ENCODE measurements at regions not wholly inside any gene's neighbourhood (a gene's known extent, or its start where the extent isn't known, plus 50 kb on each side); places are given as distances from the start of the nearest gene placed in this dataset.

DNA sequence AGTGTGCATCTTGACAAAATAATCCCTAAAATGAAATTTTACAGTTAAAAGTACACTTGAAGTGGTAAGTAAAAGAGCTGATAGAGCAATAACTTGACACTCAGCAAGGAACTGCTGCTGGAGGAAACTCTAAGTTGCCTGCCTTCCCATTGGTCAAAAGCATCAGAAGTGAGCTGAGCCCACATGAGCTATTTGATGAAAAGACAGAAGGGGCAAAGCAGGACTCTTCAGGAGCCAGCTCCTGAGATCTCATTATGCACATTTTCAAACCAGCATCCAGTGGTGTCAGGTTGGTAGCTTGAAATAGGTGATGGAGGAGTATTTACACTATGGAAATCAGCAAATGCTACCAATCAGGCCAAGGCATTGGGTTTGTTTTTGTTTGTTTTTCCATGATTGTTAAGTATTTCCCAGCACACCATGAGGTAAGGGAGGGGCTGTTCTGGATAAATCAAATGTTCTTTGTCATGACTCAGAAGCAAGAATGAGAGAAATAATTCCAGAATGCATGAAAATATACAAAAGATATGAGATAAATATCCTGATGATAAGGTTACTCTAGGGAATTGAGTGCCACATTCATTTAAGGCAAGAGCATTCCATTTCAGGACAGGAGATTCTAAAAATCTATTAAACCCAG, 316.6 kb downstream of the SNX13 start:
- Histone ChIP-seq H3K27me3 (no peaks in the 10 kb centered on the region), H3K4me3 (no peak overlapping the region), H3K4me1 (no peaks in the 10 kb centered on the region), H3K27ac (no peak overlapping the region), H3K36me3 (ENCODE audit: low read depth, missing control alignments) (no peaks in the 10 kb centered on the region), H3K9me3 (no peaks in the 10 kb centered on the region)
- no peak for DNase-seq
- TF ChIP-seq POLR2A (IDR thresholded peaks at IDR 0.05) = no peak
- TF ChIP-seq, protein P1, sequence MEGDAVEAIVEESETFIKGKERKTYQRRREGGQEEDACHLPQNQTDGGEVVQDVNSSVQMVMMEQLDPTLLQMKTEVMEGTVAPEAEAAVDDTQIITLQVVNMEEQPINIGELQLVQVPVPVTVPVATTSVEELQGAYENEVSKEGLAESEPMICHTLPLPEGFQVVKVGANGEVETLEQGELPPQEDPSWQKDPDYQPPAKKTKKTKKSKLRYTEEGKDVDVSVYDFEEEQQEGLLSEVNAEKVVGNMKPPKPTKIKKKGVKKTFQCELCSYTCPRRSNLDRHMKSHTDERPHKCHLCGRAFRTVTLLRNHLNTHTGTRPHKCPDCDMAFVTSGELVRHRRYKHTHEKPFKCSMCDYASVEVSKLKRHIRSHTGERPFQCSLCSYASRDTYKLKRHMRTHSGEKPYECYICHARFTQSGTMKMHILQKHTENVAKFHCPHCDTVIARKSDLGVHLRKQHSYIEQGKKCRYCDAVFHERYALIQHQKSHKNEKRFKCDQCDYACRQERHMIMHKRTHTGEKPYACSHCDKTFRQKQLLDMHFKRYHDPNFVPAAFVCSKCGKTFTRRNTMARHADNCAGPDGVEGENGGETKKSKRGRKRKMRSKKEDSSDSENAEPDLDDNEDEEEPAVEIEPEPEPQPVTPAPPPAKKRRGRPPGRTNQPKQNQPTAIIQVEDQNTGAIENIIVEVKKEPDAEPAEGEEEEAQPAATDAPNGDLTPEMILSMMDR (IDR thresholded peaks at IDR 0.05) = no peak
- intact Hi-C loops (cut with DNase I; ENCODE audit: low total_unique reads) = no loop called here

DNA sequence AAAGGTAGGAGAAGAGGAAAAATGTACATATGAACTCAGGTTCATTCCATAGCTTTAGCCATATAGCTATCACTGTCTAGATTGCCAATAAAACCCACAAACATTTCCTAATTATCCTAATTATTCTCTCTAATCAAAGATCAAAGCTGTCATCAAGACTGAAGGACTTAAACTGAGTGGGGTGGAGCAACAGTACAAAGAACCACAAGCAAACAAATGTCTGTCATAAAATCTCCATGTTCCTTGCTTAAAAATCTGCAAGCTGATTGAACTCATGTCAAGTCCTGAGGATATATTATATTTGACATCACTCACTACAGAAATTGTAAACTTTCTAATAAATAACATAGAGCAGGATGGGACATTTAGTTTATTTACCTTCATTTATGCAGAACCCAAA, 315.9 kb downstream of the SNX13 start:
- no peaks in the 10 kb centered on the region for H3K27me3 ChIP-seq
- no peaks in the 10 kb centered on the region for H3K9me3 ChIP-seq
- TF ChIP-seq, protein P1 (IDR thresholded peaks at IDR 0.05) = no peak
- no peak for TF ChIP-seq POLR2A (IDR thresholded peaks at IDR 0.05)
- no peak for DNase-seq
- H3K4me1 ChIP-seq = no peaks in the 10 kb centered on the region
- H3K36me3 ChIP-seq (ENCODE audit: low read depth, missing control alignments) = no peaks in the 10 kb centered on the region
- intact Hi-C loops (cut with DNase I; ENCODE audit: low total_unique reads) = no loop called here
- no peak overlapping the region for H3K27ac ChIP-seq
- H3K4me3 ChIP-seq = no peak overlapping the region

DNA sequence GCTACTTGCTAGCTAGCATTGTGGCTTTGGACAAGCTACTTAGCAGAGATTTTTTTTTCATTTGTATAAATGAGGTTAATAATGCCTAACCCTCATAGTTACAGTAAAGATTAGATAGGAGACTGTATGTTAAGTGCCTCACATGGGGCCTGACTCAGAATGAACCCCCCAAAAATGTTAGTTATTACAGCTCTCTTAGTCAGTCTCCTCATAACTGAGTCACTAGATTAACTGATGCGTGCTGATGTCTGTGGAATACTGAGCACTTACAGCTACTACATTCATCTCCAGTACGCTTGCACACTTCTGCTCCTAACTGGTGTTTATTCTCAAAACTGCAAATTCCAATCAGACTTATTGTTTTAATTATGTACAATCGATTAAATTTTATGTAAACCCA, 315.3 kb downstream of the SNX13 start:
- H3K27me3 ChIP-seq = no peaks in the 10 kb centered on the region
- H3K36me3 ChIP-seq (ENCODE audit: low read depth, missing control alignments) = no peaks in the 10 kb centered on the region

DNA sequence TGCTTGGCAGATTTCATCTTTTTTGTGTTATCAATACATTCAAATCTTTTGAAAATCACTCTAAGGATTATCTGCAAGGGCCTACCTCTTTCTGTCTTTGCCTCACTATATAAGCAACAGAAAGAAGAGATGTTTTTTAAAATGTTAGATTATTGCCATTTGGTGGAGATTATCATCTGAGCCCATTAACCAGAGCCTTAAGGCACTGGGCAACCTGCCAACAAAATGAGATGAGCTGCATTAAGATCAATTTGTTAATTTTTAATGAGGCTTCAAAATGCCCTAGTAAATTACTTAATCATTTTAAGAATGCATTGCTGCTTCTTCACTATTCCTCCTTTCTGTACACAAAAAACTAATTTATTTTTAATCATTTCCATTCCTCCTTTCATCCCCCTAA, 314.1 kb downstream of the SNX13 start:
- H3K9me3 ChIP-seq = no peaks in the 10 kb centered on the region
- H3K4me3 ChIP-seq = no peak overlapping the region
- no peak for DNase-seq
- H3K27ac ChIP-seq = no peak overlapping the region
- H3K4me1 ChIP-seq = no peaks in the 10 kb centered on the region
- intact Hi-C loops (cut with DNase I; ENCODE audit: low total_unique reads) = no loop called here
- TF ChIP-seq POLR2A (IDR thresholded peaks at IDR 0.05) = no peak
- TF ChIP-seq, protein P1 (IDR thresholded peaks at IDR 0.05) = no peak
- H3K36me3 ChIP-seq (ENCODE audit: low read depth, missing control alignments) = no peaks in the 10 kb centered on the region
- no peaks in the 10 kb centered on the region for H3K27me3 ChIP-seq

More for the DNA sequence above, 315.3 kb downstream of the SNX13 start:
- Histone ChIP-seq H3K4me1 (no peaks in the 10 kb centered on the region), H3K4me3 (no peak overlapping the region), H3K27ac (no peak overlapping the region), H3K9me3 (no peaks in the 10 kb centered on the region)
- DNase-seq = no peak
- 88% methylated on average over 3 of the region's 3 CpGs for WGBS, 2 donors
- intact Hi-C loops (cut with DNase I; ENCODE audit: low total_unique reads) = no loop called here
- no peak for TF ChIP-seq POLR2A (IDR thresholded peaks at IDR 0.05)
- TF ChIP-seq, protein P1 (IDR thresholded peaks at IDR 0.05) = no peak

DNA sequence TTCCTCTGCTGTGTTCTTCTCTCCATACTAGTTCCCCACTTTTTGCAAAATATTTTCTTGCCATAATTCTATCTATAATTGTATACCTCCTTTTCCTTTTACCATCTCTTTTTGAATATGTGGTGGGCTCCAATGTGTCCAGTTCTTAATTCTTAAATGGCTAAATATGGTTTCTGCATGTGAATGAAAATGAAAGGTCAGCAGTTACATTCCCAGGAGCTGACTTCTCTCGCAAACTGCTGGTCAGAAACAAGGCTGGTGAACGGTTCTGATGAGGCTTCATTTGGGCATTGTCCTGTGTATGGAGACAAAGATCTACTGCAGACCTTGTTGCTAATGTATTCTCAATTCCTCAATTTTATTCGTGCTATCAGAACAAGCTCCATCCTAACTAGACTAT, 309.2 kb downstream of the SNX13 start:
- intact Hi-C loops (cut with DNase I; ENCODE audit: low total_unique reads) = no loop called here
- Histone ChIP-seq H3K9me3 (no peaks in the 10 kb centered on the region), H3K27ac (no peak overlapping the region), H3K4me1 (no peaks in the 10 kb centered on the region), H3K27me3 (no peaks in the 10 kb centered on the region), H3K36me3 (ENCODE audit: low read depth, missing control alignments) (no peaks in the 10 kb centered on the region), H3K4me3 (no peak overlapping the region)
- no peak for DNase-seq
- 88 to 90% methylated on average over 3 of the region's 3 CpGs for WGBS, 2 donors
- TF ChIP-seq, protein P1 (IDR thresholded peaks at IDR 0.05) = no peak
- no peak for TF ChIP-seq POLR2A (IDR thresholded peaks at IDR 0.05)
